GM11168 (cell line): ENCODE measurements at regions not wholly inside any gene's neighbourhood (a gene's known extent, or its start where the extent isn't known, plus 50 kb on each side); places are given as distances from the start of the nearest gene placed in this dataset.

ENCODE experiments used
- in situ Hi-C: fragments of 300-500 bp; cut with MboI; formaldehyde crosslinking; loops from one replicate; pipeline ENCODE4 v1.12.0; 2022; ENCODE audit warnings: low sequenced_read_pairs; ENCODE audit not compliant: unreplicated experiment

DNA sequence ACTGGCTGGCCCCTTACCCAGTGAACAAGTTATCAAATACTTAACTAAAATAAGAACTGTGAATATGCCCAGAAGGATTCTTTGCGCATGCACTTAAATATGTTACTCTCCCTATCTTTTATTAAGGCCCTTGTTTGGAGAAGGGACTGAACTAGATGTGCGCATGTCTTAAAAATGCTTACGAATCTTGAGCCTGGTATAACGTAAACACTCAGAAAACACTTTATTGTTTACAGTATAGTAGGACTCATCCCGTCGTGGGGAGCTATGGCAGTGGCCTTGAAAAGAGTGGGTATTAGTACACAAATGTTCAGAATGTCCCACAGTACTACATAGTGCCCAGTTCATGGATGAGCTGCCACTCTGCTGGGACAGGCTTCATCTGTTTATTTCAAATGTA is 75.9 kb upstream of the MAP4K3 start:
- in situ Hi-C loops, result no loop called here

DNA sequence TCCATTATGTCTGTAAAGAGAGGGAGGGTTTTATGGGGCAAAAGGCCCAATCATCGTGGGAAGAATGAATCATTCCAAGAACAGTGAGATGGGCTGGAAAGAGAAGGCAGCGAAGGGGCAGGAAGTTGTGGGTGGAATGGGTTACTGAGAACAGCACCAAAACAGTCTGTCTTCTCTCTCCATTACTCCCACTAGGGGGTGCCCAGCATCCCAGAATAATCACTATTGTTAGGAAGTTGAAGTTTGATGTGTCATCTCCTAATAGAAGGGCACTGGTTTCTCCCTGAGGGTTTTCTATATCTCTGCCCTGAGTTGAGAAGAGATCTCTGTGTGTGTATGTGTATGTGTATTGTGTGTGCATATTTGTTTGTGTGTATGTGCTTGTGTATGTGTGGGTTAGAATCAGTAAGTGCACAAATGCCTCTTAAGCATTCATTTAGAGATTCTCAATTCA is 76.6 kb upstream of the MAP4K3 start:
- in situ Hi-C loops, result no loop called here

DNA sequence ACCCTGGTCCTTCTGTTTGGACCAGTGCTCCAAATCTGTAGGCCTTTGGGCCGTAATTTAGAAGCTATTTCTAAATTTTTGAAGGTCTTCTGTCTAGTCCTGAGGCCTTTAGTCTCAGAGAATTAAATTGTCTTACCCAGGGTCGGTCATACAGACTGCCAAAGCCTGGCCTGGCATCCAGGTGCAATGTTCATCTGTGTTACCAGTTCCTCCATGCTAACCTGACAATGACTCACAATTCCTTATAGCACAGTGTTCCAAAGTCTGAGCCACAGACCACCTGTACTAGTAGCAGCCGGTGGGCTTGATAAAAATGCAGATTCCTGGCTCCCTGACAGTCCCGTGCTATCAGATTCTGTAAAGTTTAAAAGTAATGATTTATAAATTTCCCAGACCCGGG is 77.7 kb upstream of the MAP4K3 start:
- in situ Hi-C loops, result no loop called here

DNA sequence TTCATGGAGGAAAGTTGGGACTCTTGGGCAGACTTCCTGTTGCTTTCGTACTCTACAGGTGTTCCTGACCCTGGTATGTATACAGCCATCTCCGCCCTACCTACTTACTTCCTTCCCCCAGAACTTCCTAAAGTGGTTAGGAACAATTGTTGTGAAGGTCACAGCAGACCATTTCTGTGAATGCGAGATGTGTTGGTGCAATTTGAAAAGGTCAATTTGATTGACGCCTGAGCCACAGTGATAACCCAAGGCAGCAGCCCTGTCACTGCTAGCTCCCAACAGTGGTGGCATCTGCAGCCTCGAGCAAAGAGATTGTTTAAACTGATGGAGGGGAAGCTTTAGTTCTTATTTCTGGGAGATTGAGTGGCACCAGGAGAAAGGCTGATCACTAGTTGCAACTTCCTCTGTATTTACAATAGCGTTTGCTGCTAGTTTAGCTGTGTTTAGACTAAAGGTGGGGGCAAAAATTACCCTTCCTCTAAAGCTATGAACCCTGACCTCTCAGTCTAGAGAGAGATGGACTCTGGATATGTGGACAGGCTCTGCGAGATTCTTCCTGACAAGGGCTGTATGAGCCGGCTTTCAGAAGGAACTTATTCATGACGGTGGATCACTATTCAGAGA is 78.3 kb upstream of the MAP4K3 start:
- in situ Hi-C loops, result no loop called here

DNA sequence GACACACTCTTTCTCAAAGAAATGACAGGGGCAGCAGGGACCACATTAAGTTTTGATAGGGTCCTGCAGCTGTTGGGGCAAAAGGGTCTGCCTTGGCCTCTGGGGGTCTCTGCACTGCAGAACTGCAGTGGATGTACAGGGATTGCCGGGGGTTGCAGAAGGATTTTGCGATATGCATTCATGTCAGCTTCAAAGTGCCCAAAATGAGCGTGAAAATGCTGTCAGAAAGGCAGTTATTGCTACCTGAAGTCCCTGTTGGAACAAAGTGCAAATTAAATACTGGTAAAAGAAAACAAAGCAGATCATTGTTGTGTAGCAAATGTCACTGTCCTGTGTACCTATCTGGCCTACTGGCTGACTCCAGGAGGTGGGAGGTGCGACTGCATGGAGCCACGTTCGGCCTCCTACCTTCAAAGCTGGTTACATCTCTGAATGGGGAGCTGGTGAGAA is 78.8 kb upstream of the MAP4K3 start:
- in situ Hi-C loops, result no loop called here

DNA sequence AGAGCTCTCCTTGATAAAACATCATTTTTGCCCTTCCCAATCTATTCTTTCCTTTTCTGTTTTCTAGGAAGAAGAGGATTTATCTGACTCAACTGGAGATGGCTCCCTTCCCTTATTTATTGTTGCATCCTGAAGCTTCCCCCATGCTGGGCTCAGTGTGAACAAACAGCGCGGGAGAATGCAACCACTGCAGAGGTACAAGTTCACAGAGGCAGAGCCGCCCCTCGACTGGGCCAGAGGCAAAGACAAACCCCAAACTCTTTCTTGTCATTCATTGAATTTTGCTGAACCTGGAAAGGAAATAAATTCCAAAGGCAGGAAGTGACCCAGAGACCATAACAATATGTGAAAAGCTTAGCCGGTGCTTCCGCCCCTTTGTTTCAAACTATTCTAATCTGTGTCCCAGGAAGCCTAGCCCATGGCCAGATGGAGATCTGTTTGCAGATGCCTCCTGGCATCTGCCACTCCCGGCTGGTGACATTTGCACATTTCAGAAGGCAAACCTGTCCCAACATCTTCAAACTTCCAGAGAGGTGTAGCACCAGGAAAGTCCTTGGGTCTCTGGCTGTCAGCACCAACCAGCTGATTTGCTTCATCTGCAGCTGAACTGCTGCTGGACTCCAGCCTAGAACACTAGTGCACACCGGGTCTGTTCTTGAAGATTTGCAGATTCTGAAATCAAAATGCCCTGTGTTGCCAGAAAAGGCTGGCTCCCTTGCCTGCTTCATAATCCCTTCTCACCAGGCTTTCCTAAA is 79.4 kb upstream of the MAP4K3 start:
- in situ Hi-C loops, result no loop called here

DNA sequence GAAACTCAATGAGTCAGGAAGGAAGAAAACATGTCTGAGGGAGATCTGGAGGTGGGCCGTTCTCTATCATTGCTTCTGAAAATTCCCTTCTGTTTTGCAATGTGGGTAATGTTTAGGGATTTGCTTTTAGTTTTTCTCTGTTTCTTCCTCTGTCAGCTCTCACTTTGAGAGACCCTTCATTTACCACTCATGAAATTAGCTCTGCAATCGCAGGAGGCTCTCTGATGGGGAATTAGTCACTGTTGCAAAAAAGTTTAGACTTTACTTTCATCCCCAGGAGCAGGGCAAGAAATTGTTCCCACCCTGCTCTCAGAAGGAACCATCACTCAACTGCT is 80.0 kb upstream of the MAP4K3 start:
- in situ Hi-C loops, result no loop called here

DNA sequence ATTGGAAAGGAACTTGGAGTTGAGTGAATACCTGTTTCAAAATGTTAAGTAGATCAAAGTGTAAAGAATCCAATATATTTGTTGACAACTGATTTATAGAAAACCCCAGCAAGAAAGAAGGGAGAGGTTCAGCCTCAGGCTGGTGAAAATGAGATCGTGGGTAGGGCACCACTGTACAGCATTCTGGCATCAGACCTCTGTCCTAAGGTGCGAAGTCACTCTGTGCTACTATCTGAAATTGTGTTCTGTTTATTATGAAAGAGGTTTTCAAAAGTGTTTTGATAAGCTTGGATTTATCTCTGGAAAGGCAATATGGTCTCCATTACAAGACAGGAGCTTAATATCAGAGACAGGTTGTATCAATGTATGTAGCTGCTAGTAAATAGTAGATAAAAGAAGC is 80.5 kb upstream of the MAP4K3 start:
- in situ Hi-C loops, result no loop called here

DNA sequence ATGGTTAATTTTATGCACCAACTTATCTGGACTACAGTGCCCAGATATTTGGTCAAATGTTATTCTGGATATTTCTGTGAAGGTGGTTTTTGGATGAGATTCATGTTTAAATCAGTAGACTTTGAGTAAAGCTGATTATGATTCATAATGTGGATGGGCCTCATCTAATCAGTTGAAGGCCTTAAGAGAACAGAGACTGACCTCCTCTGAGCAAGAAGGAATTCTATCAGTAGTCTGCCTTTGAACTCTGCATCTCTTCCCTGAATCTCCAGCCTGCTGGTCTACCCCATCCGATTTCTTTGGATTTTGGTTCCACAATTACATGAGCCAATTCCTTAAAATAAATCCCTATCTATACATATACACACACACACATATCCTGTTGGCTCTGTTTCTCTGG is 82.8 kb upstream of the MAP4K3 start:
- in situ Hi-C loops, result no loop called here

DNA sequence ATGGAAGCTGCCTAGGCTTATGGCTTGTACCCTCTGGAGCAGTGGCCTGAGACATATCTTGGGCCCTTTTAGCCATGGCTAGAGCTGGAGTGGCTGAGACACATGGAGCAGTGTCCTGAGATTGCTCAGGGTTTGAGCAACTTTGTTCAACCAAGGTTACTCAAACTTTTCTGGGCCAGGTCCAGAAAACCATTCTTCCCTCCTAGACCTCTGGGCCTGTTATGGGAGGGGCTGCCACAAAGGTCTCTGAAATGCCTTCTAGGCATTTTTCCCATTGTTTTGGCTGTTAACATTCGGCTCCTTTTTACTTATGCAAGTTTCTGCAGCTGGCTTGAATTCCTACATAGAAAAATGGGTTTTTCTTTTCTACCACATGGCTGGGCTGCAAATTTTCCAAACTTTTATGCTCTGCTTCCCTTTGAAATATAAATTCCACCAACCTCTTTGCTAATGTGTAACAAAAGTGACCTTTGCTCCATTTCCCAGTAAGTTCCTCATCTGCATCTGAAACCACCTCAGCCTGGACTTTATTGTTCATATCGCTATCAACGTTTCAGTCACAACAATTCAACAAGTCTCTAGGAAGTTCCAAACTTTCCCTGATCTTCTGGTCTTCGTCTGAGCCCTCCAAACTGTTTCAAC is 84.9 kb upstream of the MAP4K3 start:
- in situ Hi-C loops, result no loop called here

DNA sequence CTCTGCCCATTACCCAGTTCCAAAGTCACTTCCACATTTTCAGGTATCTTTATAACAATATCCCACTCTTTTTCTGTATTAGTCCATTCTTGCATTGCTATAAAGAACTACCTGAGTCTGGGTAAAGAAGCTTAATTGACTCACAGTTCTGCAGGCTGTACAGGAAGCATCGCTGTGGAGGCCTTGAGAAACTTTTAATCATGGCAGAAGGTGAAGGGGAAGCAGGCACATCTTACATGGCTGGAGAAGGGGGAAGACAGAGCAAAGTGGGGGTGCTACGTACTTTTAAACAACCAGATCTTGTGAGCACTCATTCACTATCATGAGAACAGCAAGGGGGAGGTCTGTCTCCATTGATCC is 85.4 kb upstream of the MAP4K3 start:
- in situ Hi-C loops, result no loop called here

DNA sequence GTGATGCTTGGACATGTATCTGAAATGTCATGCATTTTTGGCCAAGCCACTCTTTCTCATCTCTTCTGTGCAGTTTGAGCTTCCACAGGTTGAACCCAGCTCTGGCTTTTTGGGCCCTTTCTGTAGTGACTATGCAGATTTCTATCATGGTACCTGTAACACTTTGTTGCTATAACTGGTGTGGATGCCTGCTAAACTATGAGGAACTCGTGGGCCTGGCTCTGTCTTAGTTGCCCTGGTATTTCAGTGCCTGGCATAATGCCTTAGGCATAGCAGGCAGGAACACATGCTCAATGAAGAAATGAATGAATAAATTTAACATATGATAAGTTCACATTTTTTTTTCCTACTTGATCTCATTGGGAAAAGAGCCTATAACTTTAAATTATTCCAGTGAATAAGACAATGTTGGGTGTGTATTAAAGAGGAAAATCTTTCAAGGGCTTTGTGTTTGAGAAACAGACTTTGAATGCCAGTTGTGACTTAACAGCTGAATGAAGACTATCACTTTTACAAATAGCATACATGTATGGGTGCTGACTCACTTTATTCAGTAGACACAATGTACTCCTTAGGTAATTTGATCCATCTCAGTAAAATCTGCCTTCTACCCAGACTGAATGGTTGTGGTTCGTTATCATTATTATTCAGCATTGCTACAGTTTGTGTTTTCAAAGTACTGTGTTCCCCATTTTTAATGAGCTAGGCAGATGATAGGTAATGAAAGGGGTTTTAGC is 86.4 kb upstream of the MAP4K3 start:
- in situ Hi-C loops, result no loop called here

DNA sequence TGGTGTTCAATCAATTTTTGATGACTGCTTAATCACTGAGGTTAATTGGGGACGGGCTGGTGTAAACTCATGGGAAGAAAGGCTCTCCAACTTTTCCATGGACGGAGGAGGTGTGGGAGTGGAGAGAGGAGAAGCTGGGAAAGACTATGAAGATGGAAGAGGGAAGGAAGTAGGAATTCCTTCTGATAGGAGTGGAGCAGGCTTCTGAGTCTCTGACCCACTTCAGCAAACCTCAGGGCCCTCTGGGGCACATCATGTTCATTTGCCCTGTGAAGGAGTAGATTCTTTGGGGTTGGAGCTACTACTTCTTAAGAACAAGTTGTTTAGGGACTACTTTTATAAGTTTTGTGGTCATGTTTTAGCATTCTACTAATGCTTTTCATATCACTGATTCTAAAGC is 87.0 kb upstream of the MAP4K3 start:
- in situ Hi-C loops, result no loop called here

DNA sequence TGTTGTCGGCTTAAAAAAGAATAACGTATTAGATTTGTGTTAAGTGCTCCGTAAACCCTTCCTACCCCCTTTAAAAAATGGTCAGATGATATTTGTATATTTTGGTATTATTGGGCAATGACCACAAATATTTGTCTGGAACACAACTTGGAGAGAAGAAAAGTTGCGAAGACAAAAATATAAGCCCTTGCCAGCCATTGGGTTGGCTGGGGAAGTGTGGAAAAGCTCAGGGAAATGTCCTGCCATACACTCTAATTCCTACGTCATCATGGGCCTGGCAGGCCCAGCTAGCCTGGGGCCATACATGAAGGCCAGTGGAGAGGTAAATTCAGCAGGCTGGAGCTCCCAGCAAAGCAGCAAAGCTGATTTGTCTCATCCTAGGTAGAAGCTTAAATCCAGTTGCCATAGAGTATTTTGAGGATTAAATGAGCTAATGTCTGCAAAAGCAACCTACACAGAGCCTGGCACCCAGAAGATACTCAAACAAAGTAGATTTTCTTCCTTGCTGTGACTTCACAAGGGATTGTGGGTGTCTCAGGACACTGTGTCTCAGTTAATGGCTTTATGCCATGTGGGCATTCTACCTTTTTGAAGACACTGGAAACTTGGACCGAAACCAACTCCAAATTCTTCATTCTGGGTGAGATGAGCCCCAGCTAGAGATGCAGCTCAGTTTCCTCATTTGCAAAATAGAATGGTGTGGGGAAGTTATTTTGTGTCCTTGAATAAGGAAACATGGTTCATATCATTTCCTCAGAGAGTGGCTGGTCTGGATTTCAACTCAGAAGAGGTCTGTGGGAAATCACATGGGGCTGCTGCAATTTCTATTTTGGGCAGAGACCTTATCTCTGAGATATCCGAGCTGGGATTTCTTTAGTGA is 87.9 kb upstream of the MAP4K3 start:
- in situ Hi-C loops, result no loop called here

DNA sequence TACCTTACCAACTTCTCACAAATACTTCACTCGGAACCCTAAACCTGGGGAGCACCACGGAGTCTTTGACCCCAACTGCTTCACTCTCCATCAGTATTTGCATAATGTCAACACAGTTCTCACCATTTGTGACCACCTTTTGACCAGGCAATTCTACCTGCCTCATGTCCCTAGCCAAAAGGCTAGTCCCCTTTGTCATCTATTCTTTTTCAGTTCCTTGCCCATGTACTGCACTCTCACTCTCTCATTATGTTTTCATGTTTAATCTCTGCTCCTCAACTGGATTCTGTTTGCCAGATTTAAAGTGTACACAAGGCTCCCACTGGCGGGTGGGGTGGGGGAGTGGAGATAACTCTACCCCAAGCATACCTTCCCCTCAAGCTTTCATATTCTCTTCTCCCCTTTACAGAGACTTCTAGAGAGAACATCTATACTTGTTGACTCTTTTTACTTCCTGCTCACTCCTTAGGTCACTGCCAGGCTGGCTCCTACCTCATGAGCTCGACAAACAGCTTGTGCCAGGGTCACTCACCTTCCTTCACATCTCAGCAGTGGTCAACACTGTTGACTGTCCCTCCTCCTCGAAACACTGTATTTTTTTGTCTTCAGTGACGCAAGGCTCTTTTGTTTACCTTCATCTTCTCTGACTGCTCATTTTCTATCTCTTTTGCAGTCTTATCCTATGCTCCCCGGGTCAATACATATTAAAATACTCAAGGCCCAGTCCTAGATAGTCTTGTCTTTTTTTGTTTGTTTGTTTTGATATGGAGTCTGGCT is 88.7 kb upstream of the MAP4K3 start:
- in situ Hi-C loops, result no loop called here

DNA sequence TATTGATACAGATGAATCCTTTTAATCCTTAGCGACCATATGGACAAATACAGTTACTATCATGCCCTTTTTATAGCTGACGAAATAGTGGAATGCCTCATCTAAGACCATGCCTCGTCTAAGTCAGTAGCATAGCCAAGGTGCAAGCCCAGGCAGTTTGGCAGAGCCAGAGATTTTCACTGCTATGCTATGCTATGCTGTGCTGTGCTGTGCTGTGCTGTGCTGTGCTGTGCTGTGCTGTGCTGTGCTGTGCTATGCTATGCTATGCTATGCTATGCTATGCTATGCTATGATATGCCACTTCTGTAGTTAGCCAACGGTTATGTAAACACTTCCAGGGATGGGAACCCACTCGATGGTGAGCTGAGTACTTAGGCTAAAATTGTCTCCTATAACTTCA is 91.6 kb upstream of the MAP4K3 start:
- in situ Hi-C loops, result no loop called here

DNA sequence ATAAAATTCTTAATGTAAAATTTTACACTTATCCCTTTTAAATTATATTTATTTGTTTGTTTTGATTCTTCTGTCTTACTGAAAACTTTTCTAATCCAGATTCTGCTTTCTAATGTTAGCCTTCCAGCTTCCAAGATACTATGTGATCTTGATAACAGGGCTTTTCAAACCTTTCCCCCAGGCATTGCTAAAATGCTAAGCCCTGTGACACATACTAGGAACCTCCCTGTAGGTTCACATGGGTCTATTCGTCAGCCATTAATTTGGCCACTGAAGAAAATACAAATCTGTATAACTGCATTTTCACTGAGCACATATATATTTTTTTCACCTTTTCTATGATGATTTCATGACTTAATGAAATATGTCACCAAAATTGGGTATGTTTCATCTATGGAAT is 92.8 kb upstream of the MAP4K3 start:
- in situ Hi-C loops, result no loop called here

DNA sequence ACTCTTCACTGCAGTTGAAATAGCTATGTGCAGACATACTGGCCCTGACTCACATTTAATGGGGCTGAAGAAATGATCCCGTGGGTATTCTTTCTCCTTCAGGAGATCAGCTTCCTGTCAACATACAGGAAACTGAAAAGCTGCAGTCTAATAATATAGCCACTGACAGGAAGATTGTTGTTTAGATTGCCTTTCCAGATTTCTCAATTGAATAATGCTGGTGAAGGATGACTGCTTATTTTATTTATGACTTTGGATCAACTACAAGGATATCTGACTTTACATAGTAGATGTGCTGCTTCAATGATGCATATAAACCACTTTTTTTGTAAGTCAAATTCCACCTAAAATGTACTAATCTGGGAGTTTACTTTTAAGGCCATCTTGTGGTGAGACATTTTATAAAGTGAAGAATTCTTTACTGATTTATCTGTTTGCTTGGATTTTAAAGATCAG is 93.4 kb upstream of the MAP4K3 start:
- in situ Hi-C loops, result no loop called here

DNA sequence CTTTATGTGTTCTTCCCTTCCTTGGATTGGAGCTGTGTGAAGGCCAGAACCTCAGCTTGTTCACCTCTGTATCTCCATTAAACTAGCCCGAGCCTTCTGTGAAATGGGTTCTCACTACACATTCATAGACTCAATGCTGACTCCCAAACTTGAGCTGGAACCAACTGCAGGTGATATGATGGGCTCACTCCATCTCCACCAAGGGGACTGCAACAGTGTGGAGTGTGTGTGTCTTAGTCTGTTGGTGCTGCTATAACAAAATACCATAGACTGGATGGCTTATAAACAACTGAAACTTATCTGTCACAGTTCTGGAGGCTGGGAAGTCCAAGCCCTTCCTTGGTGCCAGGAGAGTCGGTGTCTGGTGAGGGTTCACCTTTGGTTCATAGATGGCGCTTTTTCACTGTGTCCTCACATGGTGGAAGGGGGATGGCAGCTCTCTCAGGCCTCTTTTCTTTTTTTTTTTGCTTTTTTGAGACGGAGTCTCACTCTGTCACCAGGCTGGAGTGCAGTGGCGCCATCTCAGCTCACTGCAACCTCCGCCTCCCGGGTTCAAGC is 94.2 kb upstream of the MAP4K3 start:
- in situ Hi-C loops, result no loop called here
